DOHH2 (cell line): ENCODE measurements at regions not wholly inside any gene's neighbourhood (a gene's known extent, or its start where the extent isn't known, plus 50 kb on each side); places are given as distances from the start of the nearest gene placed in this dataset.

Experiments
- EZH2phosphoT487 ChIP-seq: fragments of 200-600 bp; sonication (generic); IDR thresholded peaks from 2 replicates; pipeline ENCODE4 v1.6.1; 2017; ENCODE audit warnings: borderline replicate concordance, mild to moderate bottlenecking, antibody characterized with exemption, low read length, moderate library complexity, mixed read lengths
- TF ChIP-seq, protein P1 (sequence below): fragments of 200-600 bp; sonication (generic); IDR thresholded peaks from one replicate; pipeline ENCODE4 v1.5.1; 2014; ENCODE audit warnings: antibody characterized with exemption, mild to moderate bottlenecking, low read depth, low read length; ENCODE audit not compliant: poor library complexity, severe bottlenecking

DNA sequence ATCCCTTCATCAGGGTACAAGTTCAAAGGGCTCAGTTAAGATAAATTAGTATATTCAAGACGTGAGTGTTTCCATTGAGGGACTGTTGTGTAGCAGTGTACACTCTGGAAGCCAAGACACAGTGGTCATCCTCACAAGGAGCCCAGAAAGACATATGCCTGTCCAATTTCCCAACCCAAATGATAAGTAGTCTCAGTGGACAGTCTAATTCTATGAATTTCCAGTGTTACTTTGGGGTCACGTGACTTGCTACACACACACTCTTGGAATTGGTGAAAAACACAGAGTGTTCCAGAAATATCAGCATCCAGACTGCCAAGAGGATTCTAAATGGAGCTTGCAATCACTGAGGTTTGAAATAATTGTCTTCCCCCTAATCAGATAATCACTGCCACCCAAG is 365.1 kb downstream of the WDR11 start:
- TF ChIP-seq, protein P1, sequence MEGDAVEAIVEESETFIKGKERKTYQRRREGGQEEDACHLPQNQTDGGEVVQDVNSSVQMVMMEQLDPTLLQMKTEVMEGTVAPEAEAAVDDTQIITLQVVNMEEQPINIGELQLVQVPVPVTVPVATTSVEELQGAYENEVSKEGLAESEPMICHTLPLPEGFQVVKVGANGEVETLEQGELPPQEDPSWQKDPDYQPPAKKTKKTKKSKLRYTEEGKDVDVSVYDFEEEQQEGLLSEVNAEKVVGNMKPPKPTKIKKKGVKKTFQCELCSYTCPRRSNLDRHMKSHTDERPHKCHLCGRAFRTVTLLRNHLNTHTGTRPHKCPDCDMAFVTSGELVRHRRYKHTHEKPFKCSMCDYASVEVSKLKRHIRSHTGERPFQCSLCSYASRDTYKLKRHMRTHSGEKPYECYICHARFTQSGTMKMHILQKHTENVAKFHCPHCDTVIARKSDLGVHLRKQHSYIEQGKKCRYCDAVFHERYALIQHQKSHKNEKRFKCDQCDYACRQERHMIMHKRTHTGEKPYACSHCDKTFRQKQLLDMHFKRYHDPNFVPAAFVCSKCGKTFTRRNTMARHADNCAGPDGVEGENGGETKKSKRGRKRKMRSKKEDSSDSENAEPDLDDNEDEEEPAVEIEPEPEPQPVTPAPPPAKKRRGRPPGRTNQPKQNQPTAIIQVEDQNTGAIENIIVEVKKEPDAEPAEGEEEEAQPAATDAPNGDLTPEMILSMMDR: no peak
- no peak for TF ChIP-seq EZH2phosphoT487
